HEK293T (cell line): ENCODE measurements at regions not wholly inside any gene's neighbourhood (a gene's known extent, or its start where the extent isn't known, plus 50 kb on each side); places are given as distances from the start of the nearest gene placed in this dataset.

Experiments used
- CTCF ChIA-PET: fragments of 350-600 bp; formaldehyde crosslinking; extraction: SDS; loops from one replicate; lab custom pipeline; 2021; ENCODE audit warnings: antibody characterized with exemption, inconsistent platforms; lab: Yijun Ruan, JAX
- POLR2A ChIA-PET: fragments of 350-600 bp; formaldehyde crosslinking; extraction: SDS; loops from one replicate; lab custom pipeline; 2020; ENCODE audit warnings: antibody characterized with exemption, inconsistent platforms; lab: Yijun Ruan, JAX
- DNase-seq: peaks from one replicate; pipeline ENCODE4 v3.0.0; 2012; ENCODE audit warnings: mixed read lengths; ENCODE audit errors: extremely low spot score
- ARNT ChIP-seq: fragments of 450-650 bp; IDR thresholded peaks from 2 replicates; pipeline ENCODE4 v1.6.1; 2017; ENCODE audit warnings: mild to moderate bottlenecking
- BHLHE40 ChIP-seq: fragments of 450-650 bp; IDR thresholded peaks from 2 replicates; pipeline ENCODE4 v1.6.1; 2016; ENCODE audit warnings: mild to moderate bottlenecking, moderate library complexity, borderline replicate concordance
- CTBP1 ChIP-seq: fragments of 450-650 bp; IDR thresholded peaks from 2 replicates; pipeline ENCODE4 v1.6.1; 2016; ENCODE audit warnings: borderline replicate concordance
- ELF4 ChIP-seq: fragments of 450-650 bp; IDR thresholded peaks from 2 replicates; pipeline ENCODE4 v1.6.1; 2017; ENCODE audit warnings: antibody characterized with exemption
- FOXA1 ChIP-seq: fragments of 450-650 bp; IDR thresholded peaks from 2 replicates; pipeline ENCODE4 v1.6.1; 2016; ENCODE audit warnings: mild to moderate bottlenecking
- FOXK2 ChIP-seq: fragments of 450-650 bp; IDR thresholded peaks from 2 replicates; pipeline ENCODE4 v1.6.1; 2016; ENCODE audit warnings: mild to moderate bottlenecking
- FOXM1 ChIP-seq: fragments of 450-650 bp; IDR thresholded peaks from 2 replicates; pipeline ENCODE4 v1.6.1; 2017; ENCODE audit warnings: mild to moderate bottlenecking, borderline replicate concordance
- HDGF ChIP-seq: fragments of 450-650 bp; IDR thresholded peaks from 2 replicates; pipeline ENCODE4 v1.6.1; 2017; ENCODE audit warnings: antibody characterized with exemption, borderline replicate concordance
- L3MBTL2 ChIP-seq: fragments of 450-650 bp; conservative IDR thresholded peaks from 2 replicates; pipeline ENCODE4 v1.6.1; 2016; ENCODE audit warnings: mild to moderate bottlenecking
- LEF1 ChIP-seq: fragments of 450-650 bp; IDR thresholded peaks from 2 replicates; pipeline ENCODE4 v1.6.1; 2017; ENCODE audit warnings: mild to moderate bottlenecking, borderline replicate concordance
- NFRKB ChIP-seq: fragments of 450-650 bp; IDR thresholded peaks from 2 replicates; pipeline ENCODE4 v1.6.1; 2016; ENCODE audit warnings: mild to moderate bottlenecking, moderate library complexity
- SP1 ChIP-seq: fragments of 450-650 bp; IDR thresholded peaks from 2 replicates; pipeline ENCODE4 v1.6.1; 2017
- SUZ12 ChIP-seq: fragments of 450-650 bp; IDR thresholded peaks from 2 replicates; pipeline ENCODE4 v1.6.1; 2016; ENCODE audit warnings: mild to moderate bottlenecking
- TARDBP ChIP-seq: fragments of 450-650 bp; IDR thresholded peaks from 2 replicates; pipeline ENCODE4 v1.6.1; 2016
- ZNF384 ChIP-seq: fragments of 450-650 bp; IDR thresholded peaks from 2 replicates; pipeline ENCODE4 v1.6.1; 2016
- TF ChIP-seq, protein P1 (sequence below): fragments of 450-650 bp; IDR thresholded peaks from 2 replicates; pipeline ENCODE4 v1.6.1; 2016

DNA sequence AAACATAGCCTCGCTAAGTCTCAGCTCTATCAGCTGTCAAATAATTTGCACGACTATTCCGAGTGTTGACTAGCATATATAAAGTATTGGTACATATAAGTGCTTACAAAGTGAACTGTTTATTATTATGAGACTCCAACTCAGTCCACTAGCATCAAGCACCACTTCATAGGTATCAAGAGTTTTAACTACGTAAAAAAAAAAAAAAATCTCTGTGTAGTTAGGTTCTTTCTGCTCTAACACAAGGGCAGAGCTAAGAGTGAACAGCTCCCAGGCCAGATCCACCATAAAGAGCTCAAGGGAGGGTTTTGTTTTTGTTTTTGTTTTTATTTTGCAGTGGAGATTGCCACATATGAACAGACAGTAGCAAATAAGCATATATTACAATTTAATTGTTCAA lies 309.8 kb upstream of the SGK1 start:
- TF ChIP-seq FOXK2 (no peak), CTBP1 (no peak), ELF4 (no peak), FOXM1 (no peak), LEF1 (no peak), L3MBTL2 (no peak), TARDBP (no peak)
- ChIA-PET POLR2A (interaction anchor here (0.8 to 1.1 kb wide), 2 partner anchors 10 kb away, joined by 3 read pairs; no protein-coding TSS in a partner anchor), CTCF (interaction anchor here (1.7 kb wide), 1 partner anchor 13 kb away, joined by 6 read pairs; no protein-coding TSS in a partner anchor)
- DNase-seq: no peak

DNA sequence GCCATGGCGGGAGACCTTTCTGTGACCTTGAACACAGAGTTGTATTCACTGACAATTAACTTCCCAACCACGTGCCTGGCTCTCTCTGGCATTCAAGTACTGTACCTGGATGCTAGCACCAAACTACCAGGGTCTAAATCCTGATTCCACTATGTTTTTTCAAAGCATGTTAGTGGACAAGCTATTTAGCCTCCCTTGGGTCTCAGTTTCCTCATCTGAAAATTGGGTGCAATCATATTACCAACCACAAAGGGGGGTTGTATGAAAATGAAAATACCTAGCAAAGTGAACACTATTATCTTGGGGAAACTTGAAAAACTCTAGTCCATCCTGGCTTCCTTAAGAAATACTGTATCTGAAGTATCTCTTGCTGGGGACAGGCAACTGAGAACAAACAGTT lies 308.7 kb upstream of the SGK1 start:
- POLR2A ChIA-PET: no interaction called here
- DNase-seq: no peak
- CTCF ChIA-PET: no interaction called here
- TF ChIP-seq FOXM1: no peak
- no peak for TF ChIP-seq CTBP1
- TF ChIP-seq LEF1: no peak
- TF ChIP-seq FOXA1: no peak
- TF ChIP-seq HDGF: no peak
- TF ChIP-seq FOXK2: no peak
- TF ChIP-seq TARDBP: no peak
- TF ChIP-seq, protein P1, sequence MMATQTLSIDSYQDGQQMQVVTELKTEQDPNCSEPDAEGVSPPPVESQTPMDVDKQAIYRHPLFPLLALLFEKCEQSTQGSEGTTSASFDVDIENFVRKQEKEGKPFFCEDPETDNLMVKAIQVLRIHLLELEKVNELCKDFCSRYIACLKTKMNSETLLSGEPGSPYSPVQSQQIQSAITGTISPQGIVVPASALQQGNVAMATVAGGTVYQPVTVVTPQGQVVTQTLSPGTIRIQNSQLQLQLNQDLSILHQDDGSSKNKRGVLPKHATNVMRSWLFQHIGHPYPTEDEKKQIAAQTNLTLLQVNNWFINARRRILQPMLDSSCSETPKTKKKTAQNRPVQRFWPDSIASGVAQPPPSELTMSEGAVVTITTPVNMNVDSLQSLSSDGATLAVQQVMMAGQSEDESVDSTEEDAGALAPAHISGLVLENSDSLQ: no peak
- no peak for TF ChIP-seq SP1

DNA sequence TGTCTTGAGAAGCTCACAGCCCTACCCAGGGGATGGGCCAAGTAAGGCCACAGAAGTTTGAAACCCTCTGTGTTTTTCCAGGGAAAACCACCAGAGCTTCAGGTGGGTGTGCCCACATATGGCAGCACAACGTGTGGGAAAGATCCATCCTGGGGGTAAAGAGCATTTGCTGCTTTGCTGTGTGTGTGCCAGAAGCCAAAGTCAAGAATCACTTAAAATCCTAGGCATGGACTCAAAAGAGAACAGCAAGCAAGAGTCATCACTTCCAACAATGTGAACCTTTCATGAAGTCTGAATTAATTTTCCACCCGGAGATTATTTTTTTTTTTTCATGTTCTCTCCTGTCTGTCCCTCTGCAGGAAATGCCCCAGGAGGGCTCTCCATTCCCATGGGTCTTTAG lies 308.2 kb upstream of the SGK1 start:
- no peak for DNase-seq
- TF ChIP-seq ELF4: no peak
- no peak for TF ChIP-seq LEF1
- no peak for TF ChIP-seq SUZ12
- no peak for TF ChIP-seq L3MBTL2
- TF ChIP-seq, protein P1: no peak
- no peak for TF ChIP-seq NFRKB
- TF ChIP-seq ZNF384: no peak
- CTCF ChIA-PET: no interaction called here
- POLR2A ChIA-PET: no interaction called here

DNA sequence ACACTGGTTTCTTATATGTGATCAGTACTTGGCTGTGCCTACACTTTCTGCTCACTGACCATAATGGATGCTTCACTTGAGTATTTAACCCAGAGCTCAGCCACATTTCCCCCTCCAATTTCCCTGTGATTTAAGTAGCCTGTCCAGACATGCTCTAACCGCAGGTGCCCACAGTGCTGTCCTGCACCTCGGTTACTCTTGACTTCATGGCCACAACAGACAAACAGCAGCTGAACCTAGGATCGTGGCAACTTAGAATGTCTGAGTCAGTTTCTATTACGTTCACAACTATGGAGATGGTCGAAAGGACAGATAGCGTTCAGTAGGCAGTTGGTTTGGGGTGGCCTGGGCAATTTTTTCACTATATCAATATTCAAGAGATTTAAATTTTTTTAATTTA lies 306.9 kb upstream of the SGK1 start:
- ChIA-PET CTCF (no interaction called here), POLR2A (no interaction called here)
- TF ChIP-seq TARDBP (no peak), ZNF384 (no peak), ARNT (no peak), HDGF (no peak), BHLHE40 (no peak), LEF1 (no peak), SP1 (no peak), L3MBTL2 (no peak), FOXA1 (no peak), SUZ12 (no peak)
- TF ChIP-seq, protein P1: no peak
- DNase-seq: no peak

DNA sequence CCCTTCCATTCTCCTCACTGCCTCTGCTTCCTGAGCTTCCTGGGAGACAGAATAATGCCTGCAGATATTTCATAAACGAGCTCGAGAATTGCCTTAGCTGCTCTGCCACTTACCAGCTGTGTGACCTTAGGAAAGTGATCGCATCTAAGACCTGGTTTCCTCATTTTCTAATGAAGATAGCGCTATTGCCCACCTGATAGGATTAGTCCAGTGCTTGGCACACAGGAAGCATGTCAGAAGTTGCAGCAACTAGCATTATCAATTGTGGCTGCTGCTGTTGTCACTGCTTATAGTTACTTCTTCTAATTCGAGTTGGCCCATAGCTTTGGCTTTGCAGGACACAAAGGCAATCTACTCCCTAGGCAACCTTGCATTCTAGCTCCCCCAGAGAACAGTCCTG lies 305.5 kb upstream of the SGK1 start:
- DNase-seq: no peak
- TF ChIP-seq NFRKB (no peak), SUZ12 (no peak), BHLHE40 (no peak), SP1 (no peak), FOXK2 (no peak), LEF1 (no peak), L3MBTL2 (no peak), CTBP1 (no peak), HDGF (no peak), FOXM1 (no peak), ZNF384 (no peak), ARNT (no peak), FOXA1 (no peak), ELF4 (no peak), TARDBP (no peak)
- TF ChIP-seq, protein P1: no peak
- ChIA-PET POLR2A (no interaction called here), CTCF (interaction anchor here (0.9 kb wide), 1 partner anchor 179 kb away, joined by 4 read pairs; no protein-coding TSS in a partner anchor)

DNA sequence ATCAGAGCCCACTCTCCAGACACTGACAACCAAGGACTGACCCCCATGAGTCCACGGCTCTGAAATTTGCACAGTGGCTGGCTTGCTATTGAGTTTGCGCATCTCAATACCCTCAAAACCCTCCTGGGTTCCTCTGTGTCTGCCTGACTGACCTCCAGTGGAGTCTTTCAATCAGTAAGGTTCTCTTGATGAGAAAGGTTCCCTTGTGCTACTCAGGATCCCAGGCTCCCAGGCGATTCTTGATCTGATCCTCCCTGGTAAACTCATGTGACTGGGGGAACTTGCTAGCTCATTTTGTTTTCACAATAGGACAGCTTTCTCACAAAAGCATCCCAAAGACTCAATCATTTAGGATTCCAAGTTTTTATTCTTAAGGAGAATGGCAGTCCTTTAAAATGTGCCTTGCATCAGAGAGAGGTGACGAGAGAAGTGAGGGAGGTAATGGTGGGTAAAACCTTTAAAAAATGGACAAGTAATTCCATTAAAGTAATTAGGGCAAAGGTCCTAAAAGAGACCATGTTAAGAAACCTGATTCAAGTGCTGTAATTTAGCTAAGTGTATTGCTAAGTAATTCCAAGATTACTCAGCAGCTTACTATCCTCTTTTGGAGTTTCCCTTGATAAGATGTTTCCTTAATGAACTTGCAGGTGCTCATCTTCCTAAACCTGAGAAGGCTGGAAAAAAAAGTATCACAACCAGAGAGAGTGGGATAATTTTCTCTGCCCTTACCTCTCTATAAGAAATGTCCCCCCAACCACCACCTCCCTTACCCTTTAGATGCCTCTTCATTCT lies 304.7 kb upstream of the SGK1 start:
- CTCF ChIA-PET: no interaction called here
- DNase-seq: no peak
- TF ChIP-seq FOXK2 (no peak), ZNF384 (no peak)
- POLR2A ChIA-PET: no interaction called here
